H9 (cell line): ENCODE measurements at regions not wholly inside any gene's neighbourhood (a gene's known extent, or its start where the extent isn't known, plus 50 kb on each side); places are given as distances from the start of the nearest gene placed in this dataset.

Experiments
- DNase-seq: peaks from one replicate; pipeline ENCODE4 v3.0.0-alpha.2; 2017
- H2AFZ ChIP-seq: one replicate; pipeline ENCODE4 v1.6.1; 2013; ENCODE audit warnings: mild to moderate bottlenecking, low read length, control low read depth, moderate library complexity
- H2AK5ac ChIP-seq: 2 replicates; pipeline ENCODE4 v1.6.1; 2013; ENCODE audit warnings: low read length, control low read depth, mixed read lengths; ENCODE audit not compliant: insufficient read length
- H2BK120ac ChIP-seq: one replicate; pipeline ENCODE4 v1.6.1; 2013; ENCODE audit warnings: low read depth, mild to moderate bottlenecking, low read length, control low read depth, inconsistent platforms; ENCODE audit not compliant: poor library complexity, severe bottlenecking
- H2BK12ac ChIP-seq: 2 replicates; pipeline ENCODE4 v1.6.1; 2013; ENCODE audit warnings: low read length, control low read depth, mixed read lengths, low read depth; ENCODE audit not compliant: insufficient read length
- H2BK15ac ChIP-seq: 2 replicates; pipeline ENCODE4 v1.6.1; 2013; ENCODE audit warnings: low read depth, low read length, control low read depth
- H2BK20ac ChIP-seq: one replicate; pipeline ENCODE4 v1.6.1; 2013; ENCODE audit warnings: low read depth, mild to moderate bottlenecking, low read length, control low read depth, inconsistent platforms; ENCODE audit not compliant: poor library complexity, severe bottlenecking
- H2BK5ac ChIP-seq: 2 replicates; pipeline ENCODE4 v1.6.1; 2013; ENCODE audit warnings: low read length, control low read depth, mixed read lengths; ENCODE audit not compliant: insufficient read length
- H3K14ac ChIP-seq: 2 replicates; pipeline ENCODE4 v1.6.1; 2013; ENCODE audit warnings: low read length, control low read depth; ENCODE audit not compliant: insufficient read depth
- H3K18ac ChIP-seq: 2 replicates; pipeline ENCODE4 v1.6.1; 2013; ENCODE audit warnings: low read depth, mild to moderate bottlenecking, mixed read lengths, low read length, control low read depth; ENCODE audit not compliant: insufficient read length
- H3K23ac ChIP-seq: 2 replicates; pipeline ENCODE4 v1.6.1; 2013; ENCODE audit warnings: low read length, control low read depth, mixed read lengths, low read depth; ENCODE audit not compliant: insufficient read length
- H3K23me2 ChIP-seq: 2 replicates; pipeline ENCODE4 v1.6.1; 2013; ENCODE audit warnings: low read depth, mild to moderate bottlenecking, mixed read lengths, low read length, control low read depth; ENCODE audit not compliant: insufficient read length, poor library complexity, severe bottlenecking
- H3K27ac ChIP-seq: 2 replicates; pipeline ENCODE4 v1.5.1; 2013; ENCODE audit warnings: low read length, control low read depth, mixed read lengths, low read depth; ENCODE audit not compliant: insufficient read length
- H3K27me3 ChIP-seq: 2 replicates; pipeline ENCODE4 v1.6.1; 2013; ENCODE audit warnings: low read length, control low read depth, inconsistent platforms; ENCODE audit not compliant: insufficient read depth
- H3K4ac ChIP-seq: 2 replicates; pipeline ENCODE4 v1.6.1; 2013; ENCODE audit warnings: low read depth, mild to moderate bottlenecking, control low read depth, inconsistent platforms, low read length, moderate library complexity
- H3K4me1 ChIP-seq: 2 replicates; pipeline ENCODE4 v1.6.1; 2013; ENCODE audit warnings: low read length, control low read depth, inconsistent platforms; ENCODE audit not compliant: insufficient read depth
- H3K4me2 ChIP-seq: 2 replicates; pipeline ENCODE4 v1.6.1; 2013; ENCODE audit warnings: low read length, control low read depth, mixed read lengths; ENCODE audit not compliant: insufficient read length, insufficient read depth
- H3K56ac ChIP-seq: 2 replicates; pipeline ENCODE4 v1.6.1; 2013; ENCODE audit warnings: low read depth, mild to moderate bottlenecking, mixed read lengths, low read length, control low read depth; ENCODE audit not compliant: insufficient read length
- H3K79me1 ChIP-seq: 2 replicates; pipeline ENCODE4 v1.6.1; 2013; ENCODE audit warnings: low read depth, mild to moderate bottlenecking, moderate library complexity, low read length, control low read depth, inconsistent platforms; ENCODE audit not compliant: insufficient read depth, poor library complexity, severe bottlenecking
- H3K79me2 ChIP-seq: 2 replicates; pipeline ENCODE4 v1.6.1; 2013; ENCODE audit warnings: low read length, control low read depth, inconsistent platforms; ENCODE audit not compliant: insufficient read depth
- H3K9ac ChIP-seq: 2 replicates; pipeline ENCODE4 v1.6.1; 2013; ENCODE audit warnings: low read length, control low read depth, mixed read lengths; ENCODE audit not compliant: insufficient read length; ENCODE audit errors: extremely low read depth
- H3K9me3 ChIP-seq: one replicate; pipeline ENCODE4 v1.6.1; 2013; ENCODE audit warnings: low read depth, low read length, inconsistent platforms; ENCODE audit not compliant: control insufficient read depth
- H3T11ph ChIP-seq: one replicate; pipeline ENCODE4 v1.6.1; 2013; ENCODE audit warnings: mild to moderate bottlenecking, low read length, control low read depth, inconsistent platforms
- H4K20me1 ChIP-seq: one replicate; pipeline ENCODE4 v1.6.1; 2013; ENCODE audit not compliant: control insufficient read depth, insufficient read length, insufficient read depth
- H4K5ac ChIP-seq: 2 replicates; pipeline ENCODE4 v1.6.1; 2013; ENCODE audit warnings: low read depth, mild to moderate bottlenecking, mixed read lengths, low read length, control low read depth; ENCODE audit not compliant: insufficient read length
- H4K8ac ChIP-seq: replicated peaks from 2 replicates; pipeline ENCODE4 v1.6.1; 2013; ENCODE audit warnings: low read length, control low read depth, mixed read lengths, low read depth; ENCODE audit not compliant: insufficient read length
- H4K91ac ChIP-seq: 2 replicates; pipeline ENCODE4 v1.6.1; 2013; ENCODE audit warnings: low read depth, mild to moderate bottlenecking, moderate library complexity, mixed read lengths, low read length, control low read depth; ENCODE audit not compliant: insufficient read length
- H3K27ac Mint-ChIP-seq, 3 experiments: 2 replicates in 2 of 3; 3 replicates in 1 of 3; pipeline ENCODE4 v1.8.0; 2020 to 2021; ENCODE audit warnings: mixed read lengths in 3 of 3, mild to moderate bottlenecking in 1 of 3, moderate library complexity in 1 of 3
- H3K27me3 Mint-ChIP-seq: 2 replicates; pipeline ENCODE4 v1.8.0; 2021; ENCODE audit warnings: low read depth, mild to moderate bottlenecking, moderate library complexity, mixed read lengths
- H3K36me3 Mint-ChIP-seq, 3 experiments: 2 replicates in 2 of 3; 3 replicates in 1 of 3; pipeline ENCODE4 v1.8.0; 2020 to 2021; ENCODE audit warnings: low read depth in 3 of 3, mixed read lengths in 3 of 3; ENCODE audit not compliant: insufficient read depth in 1 of 3
- H3K4me1 Mint-ChIP-seq, 2 experiments: 2 replicates each; pipeline ENCODE4 v1.8.0; 2020; ENCODE audit warnings: mixed read lengths in 2 of 2
- H3K4me3 Mint-ChIP-seq, 2 experiments: 2 replicates in 1 of 2; 3 replicates in 1 of 2; pipeline ENCODE4 v1.8.0; 2020 to 2021; ENCODE audit warnings: mild to moderate bottlenecking in 2 of 2, mixed read lengths in 2 of 2, moderate library complexity in 1 of 2
- H3K9me3 Mint-ChIP-seq, 2 experiments: 2 replicates in 1 of 2; 3 replicates in 1 of 2; pipeline ENCODE4 v1.8.0; 2020; ENCODE audit warnings: mild to moderate bottlenecking in 2 of 2, mixed read lengths in 2 of 2, moderate library complexity in 1 of 2
- CTCF ChIP-seq: fragments of 200-600 bp; sonication (generic); conservative IDR thresholded peaks from 3 replicates; pipeline ENCODE4 v1.8.0; 2021; ENCODE audit warnings: antibody characterized with exemption, mild to moderate bottlenecking
- WGBS: extraction: QIAGEN DNeasy Blood & Tissue Kit; methylation state at CpG from one replicate; pipeline ENCODE4 v1.1.7; 2013; ENCODE audit warnings: missing lambda C conversion rate, low lambda C conversion rate, mixed read lengths; ENCODE audit not compliant: insufficient read length; ENCODE audit errors: extremely low coverage; 5-methylcytosine and 5-hydroxymethylcytosine counted together

- Mint-ChIP-seq H3K27ac (no peak overlapping the region), H3K9me3 (no peaks in the 10 kb centered on the region), H3K4me3 (no peak overlapping the region), H3K36me3 (no peaks in the 10 kb centered on the region), H3K27me3 (no peaks in the 10 kb centered on the region), H3K4me1 (no peaks in the 10 kb centered on the region)
- H3K79me1 ChIP-seq, result no peaks in the 10 kb centered on the region
- H2AK5ac ChIP-seq, result no peak overlapping the region
- H2BK12ac ChIP-seq, result no peak overlapping the region
- H2BK120ac ChIP-seq, result no peak overlapping the region
- no peak overlapping the region for H4K91ac ChIP-seq
- peak; percentile 36; the same call in 2 of the 3 replicates for TF ChIP-seq CTCF
- DNase-seq, result no peak
- no peaks in the 10 kb centered on the region for H3K4me1 ChIP-seq
- no peak overlapping the region for H3T11ph ChIP-seq
- no peak overlapping the region for H3K4ac ChIP-seq
- H3K56ac ChIP-seq, result no peak overlapping the region
- H3K79me2 ChIP-seq, result no peaks in the 10 kb centered on the region
- no peak overlapping the region for H3K18ac ChIP-seq
- H3K9me3 ChIP-seq, result no peaks in the 10 kb centered on the region
- H3K23ac ChIP-seq, result no peak overlapping the region
- WGBS, result no CpG with 5 or more reads among the region's 3 CpGs
- H3K4me2 ChIP-seq, result no peak overlapping the region
- H4K20me1 ChIP-seq, result no peaks in the 10 kb centered on the region
- H3K23me2 ChIP-seq, result no peaks in the 10 kb centered on the region
- no peak overlapping the region for H4K8ac ChIP-seq
- no peak overlapping the region for H2BK20ac ChIP-seq
- no peaks in the 10 kb centered on the region for H3K27me3 ChIP-seq
- H2BK5ac ChIP-seq, result no peak overlapping the region
- H3K9ac ChIP-seq, result no peak overlapping the region
- no peak overlapping the region for H3K14ac ChIP-seq
- no peak overlapping the region for H2AFZ ChIP-seq
- no peak overlapping the region for H3K27ac ChIP-seq
- H4K5ac ChIP-seq, result no peak overlapping the region
- no peak overlapping the region for H2BK15ac ChIP-seq
Measured at GRCh38 chr4:177100307-177100706, 209.4 kb upstream of the NEIL3 start.
